Thymus (tissue), 11 donors: ENCODE measurements at regions not wholly inside any gene's neighbourhood (a gene's known extent, or its start where the extent isn't known, plus 50 kb on each side); places are given as distances from the start of the nearest gene placed in this dataset.

Source experiments
- DNase-seq, 9 donors: peaks; one replicate each; pipeline ENCODE4 v3.0.0-alpha.2; 2013; ENCODE audit warnings: low spot score in 9 of 9, low read depth in 6 of 9, missing footprints in 1 of 9
- H3K27ac ChIP-seq, 2 donors: one replicate each; pipeline ENCODE4 v1.5.1; 2013; ENCODE audit warnings: control low read depth in 1 of 2, low read depth in 1 of 2, low read length in 1 of 2, mild to moderate bottlenecking in 1 of 2, moderate library complexity in 1 of 2
- H3K27me3 ChIP-seq, 2 donors: one replicate each; pipeline ENCODE4 v1.5.1; 2013; ENCODE audit warnings: low read length in 1 of 2; ENCODE audit not compliant: control insufficient read depth in 2 of 2, insufficient read depth in 1 of 2
- H3K36me3 ChIP-seq, 2 donors: one replicate each; pipeline ENCODE4 v1.5.1; 2013; ENCODE audit warnings: low read length in 1 of 2, mild to moderate bottlenecking in 1 of 2, moderate library complexity in 1 of 2; ENCODE audit not compliant: control insufficient read depth in 2 of 2, insufficient read depth in 2 of 2
- H3K4me1 ChIP-seq, 2 donors: one replicate each; pipeline ENCODE4 v1.5.1; 2013; ENCODE audit warnings: low read length in 2 of 2; ENCODE audit not compliant: control insufficient read depth in 2 of 2, insufficient read depth in 2 of 2
- H3K4me3 ChIP-seq, 2 donors: one replicate each; pipeline ENCODE4 v1.5.1; 2013; ENCODE audit warnings: low read length in 2 of 2, control low read depth in 1 of 2, mild to moderate bottlenecking in 1 of 2
- H3K9me3 ChIP-seq, 2 donors: one replicate each; pipeline ENCODE4 v1.5.1; 2013; ENCODE audit warnings: low read length in 1 of 2, mild to moderate bottlenecking in 1 of 2; ENCODE audit not compliant: control insufficient read depth in 2 of 2, insufficient read depth in 1 of 2
- WGBS: extraction: QIAGEN DNeasy Blood & Tissue Kit; methylation state at CpG from one replicate; pipeline ENCODE4 v1.1.7; 2013; 5-methylcytosine and 5-hydroxymethylcytosine counted together
- donor health status: healthy.

GRCh38 chr10:78398382-78398781 lies 364.7 kb downstream of the RPS24 start:
- H3K9me3 ChIP-seq = no peaks in the 10 kb centered on the region
- H3K4me1 ChIP-seq = no peaks in the 10 kb centered on the region
- H3K36me3 ChIP-seq = no peaks in the 10 kb centered on the region
- H3K4me3 ChIP-seq = no peak overlapping the region
- WGBS = 65% methylated on average over 2 of the region's 2 CpGs
- no peak for DNase-seq
- no peak overlapping the region for H3K27ac ChIP-seq
- H3K27me3 ChIP-seq = no peaks in the 10 kb centered on the region

- H3K4me1 ChIP-seq = peaks cover 0 to 6% of the 10 kb centered on the region in 2 donors
- no peak overlapping the region for H3K27ac ChIP-seq
- H3K27me3 ChIP-seq = peaks cover 0 to 13% of the 10 kb centered on the region in 2 donors
- no peak for DNase-seq
- H3K4me3 ChIP-seq = no peak overlapping the region
- 91% methylated on average over 13 of the region's 13 CpGs for WGBS
- no peaks in the 10 kb centered on the region for H3K36me3 ChIP-seq
- H3K9me3 ChIP-seq = no peaks in the 10 kb centered on the region
Observed at GRCh38 chr10:78401624-78402367, 368.1 kb downstream of the RPS24 start.

DNA sequence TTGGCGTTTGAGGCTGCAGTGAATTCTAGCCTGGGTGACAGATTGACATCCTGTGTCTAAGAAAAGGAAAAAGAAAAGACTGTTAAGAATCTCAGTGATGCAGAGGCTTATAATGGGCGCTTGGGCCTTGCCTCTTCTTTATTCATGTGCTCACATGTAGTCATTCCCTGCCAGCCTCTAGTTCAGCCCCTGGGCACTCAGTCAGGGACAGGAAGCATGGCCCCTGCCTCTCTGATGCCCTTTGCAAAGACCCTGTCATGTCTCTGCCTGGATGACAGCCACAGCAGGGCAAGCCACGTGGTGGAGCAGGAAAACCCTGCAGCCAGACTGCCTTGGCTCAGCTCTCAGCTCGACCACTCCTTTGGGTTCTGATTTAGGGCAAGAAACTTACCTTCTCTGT lies 368.9 kb downstream of the RPS24 start:
- Histone ChIP-seq H3K27ac (no peak overlapping the region), H3K4me1 (peaks cover 0 to 12% of the 10 kb centered on the region in 2 donors), H3K4me3 (no peak overlapping the region), H3K36me3 (no peaks in the 10 kb centered on the region), H3K9me3 (no peaks in the 10 kb centered on the region), H3K27me3 (peaks cover 0 to 21% of the 10 kb centered on the region in 2 donors)
- DNase-seq = no peak
- 70% methylated on average over 4 of the region's 4 CpGs for WGBS

GRCh38 chr10:78403781-78404180 lies 370.1 kb downstream of the RPS24 start:
- Histone ChIP-seq H3K27me3 (peaks cover 0 to 31% of the 10 kb centered on the region in 2 donors), H3K4me1 (peaks cover 0 to 14% of the 10 kb centered on the region in 2 donors), H3K4me3 (no peak overlapping the region), H3K27ac (no peak overlapping the region), H3K36me3 (no peaks in the 10 kb centered on the region), H3K9me3 (no peaks in the 10 kb centered on the region)
- DNase-seq = no peak
- 95% methylated on average over 6 of the region's 6 CpGs for WGBS

GRCh38 chr10:78404296-78404695 lies 370.6 kb downstream of the RPS24 start:
- 95% methylated on average over 5 of the region's 5 CpGs for WGBS
- Histone ChIP-seq H3K4me3 (no peak overlapping the region), H3K4me1 (peaks cover 0 to 14% of the 10 kb centered on the region in 2 donors), H3K27ac (no peak overlapping the region), H3K27me3 (peaks cover 0 to 31% of the 10 kb centered on the region in 2 donors), H3K9me3 (no peaks in the 10 kb centered on the region), H3K36me3 (no peaks in the 10 kb centered on the region)
- no peak for DNase-seq

DNA sequence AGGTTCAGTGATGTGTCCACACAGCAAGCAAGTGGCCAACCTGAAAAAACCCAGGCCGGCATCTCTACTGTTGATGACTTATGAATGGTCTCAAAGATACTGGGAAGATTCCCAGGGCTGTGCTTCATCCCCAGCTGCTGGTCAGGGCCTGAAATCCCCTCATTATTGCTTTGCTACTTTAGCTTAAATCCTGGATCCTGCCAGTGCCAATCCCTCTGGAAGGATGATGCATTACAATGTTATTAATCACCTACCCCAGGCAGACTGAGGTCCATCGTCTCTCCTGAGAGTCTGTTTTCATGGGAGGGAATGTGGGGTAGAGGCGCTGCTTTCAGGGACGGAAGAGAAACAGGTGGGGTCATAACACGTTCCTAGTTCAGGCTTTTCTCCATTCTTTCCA lies 371.6 kb downstream of the RPS24 start:
- Histone ChIP-seq H3K4me3 (no peak overlapping the region), H3K9me3 (no peaks in the 10 kb centered on the region), H3K27me3 (peaks cover 0 to 31% of the 10 kb centered on the region in 2 donors), H3K36me3 (no peaks in the 10 kb centered on the region), H3K27ac (no peak overlapping the region), H3K4me1 (peaks cover 0 to 14% of the 10 kb centered on the region in 2 donors)
- DNase-seq = no peak
- 97% methylated on average over 5 of the region's 5 CpGs for WGBS

DNA sequence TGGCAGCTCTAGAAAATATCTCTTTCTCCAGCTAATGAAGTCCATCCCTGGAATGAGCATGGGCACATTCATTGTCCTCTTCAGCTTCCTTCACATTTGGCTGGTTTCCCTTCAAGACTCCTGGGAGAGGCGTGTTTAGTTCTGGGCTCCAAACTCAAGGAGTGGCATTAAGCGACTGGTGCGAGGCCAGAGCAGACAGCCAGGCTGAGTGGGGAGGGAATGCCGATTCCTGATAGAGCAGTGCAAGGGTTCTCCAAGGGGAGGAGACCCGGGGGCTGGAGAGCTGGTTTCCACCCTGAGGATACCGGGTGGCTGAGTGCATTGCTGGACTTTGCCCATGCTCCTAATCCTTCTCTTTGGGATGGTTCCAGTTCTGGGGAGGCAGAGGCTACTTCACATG lies 372.1 kb downstream of the RPS24 start:
- peaks cover 0 to 31% of the 10 kb centered on the region in 2 donors for H3K27me3 ChIP-seq
- no peaks in the 10 kb centered on the region for H3K9me3 ChIP-seq
- no peak overlapping the region for H3K27ac ChIP-seq
- DNase-seq = no peak
- H3K36me3 ChIP-seq = no peaks in the 10 kb centered on the region
- peaks cover 0 to 14% of the 10 kb centered on the region in 2 donors for H3K4me1 ChIP-seq
- H3K4me3 ChIP-seq = no peak overlapping the region
- 98% methylated on average over 6 of the region's 6 CpGs for WGBS

DNA sequence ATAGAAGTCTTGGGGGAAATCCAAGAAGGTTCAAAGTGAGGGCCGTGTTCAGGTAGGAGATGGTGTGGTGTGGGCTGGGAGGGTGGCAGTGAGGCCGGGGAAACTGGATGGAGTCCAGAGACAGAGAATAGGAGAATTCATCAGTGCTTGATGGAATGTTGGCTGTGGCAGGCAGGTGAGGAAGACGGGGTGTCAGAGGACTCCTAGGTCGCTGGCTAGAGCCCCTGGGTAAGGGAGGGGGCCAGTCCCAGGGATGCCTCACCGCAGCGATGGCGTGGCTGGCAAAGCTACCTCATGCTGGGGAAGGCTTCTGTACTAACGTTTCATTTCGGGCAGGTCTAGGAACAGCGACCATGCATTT lies 373.0 kb downstream of the RPS24 start:
- 26% methylated on average over 10 of the region's 10 CpGs for WGBS
- DNase-seq = no peak
- no peaks in the 10 kb centered on the region for H3K9me3 ChIP-seq
- H3K4me1 ChIP-seq = peaks cover 0 to 14% of the 10 kb centered on the region in 2 donors
- peaks cover 0 to 31% of the 10 kb centered on the region in 2 donors for H3K27me3 ChIP-seq
- no peak overlapping the region for H3K27ac ChIP-seq
- H3K36me3 ChIP-seq = no peaks in the 10 kb centered on the region
- no peak overlapping the region for H3K4me3 ChIP-seq

GRCh38 chr10:78407009-78407711 lies 373.5 kb downstream of the RPS24 start:
- Histone ChIP-seq H3K27me3 (peaks cover 0 to 31% of the 10 kb centered on the region in 2 donors), H3K9me3 (no peaks in the 10 kb centered on the region), H3K4me1 (peaks cover 0 to 14% of the 10 kb centered on the region in 2 donors), H3K4me3 (peak overlapping the region; percentile 8 to 24), H3K36me3 (no peaks in the 10 kb centered on the region), H3K27ac (no peak overlapping the region)
- WGBS = 22% methylated on average over 20 of the region's 20 CpGs
- peak; percentile 56 to 91 (median 76) for DNase-seq
